Pancreas (tissue), 10 donors: ENCODE measurements at regions not wholly inside any gene's neighbourhood (a gene's known extent, or its start where the extent isn't known, plus 50 kb on each side); places are given as distances from the start of the nearest gene placed in this dataset.

ENCODE experiments used
- ATAC-seq, 4 donors: fragments of 200-7000 bp; cut with Tn5 transposase; one replicate each; pipeline versions ENCODE4 v1.8.0 to v1.9.1; 2020; ENCODE audit warnings: mild to moderate bottlenecking in 4 of 4, moderate library complexity in 4 of 4
- DNase-seq, 6 donors: peaks; one replicate each; pipeline ENCODE4 v3.0.0-alpha.2; 2020
- FAIRE-seq: peaks from 2 replicates; lab custom pipeline; 2012; peaks lifted over from hg19 to GRCh38; lab: Jason Lieb, UNC
- H3K27ac ChIP-seq, 4 donors: fragments of 200-600 bp; sonication (generic); 1 replicate in 3 of 4; 2 replicates in 1 of 4; pipeline versions ENCODE4 v1.5.0 to v1.8.0; 2020
- H3K27me3 ChIP-seq, 4 donors: fragments of 200-600 bp; one replicate each; pipeline ENCODE4 v1.8.0; 2021
- H3K36me3 ChIP-seq, 3 donors: fragments of 200-600 bp; sonication (generic) in 1 of 3; one replicate each; pipeline versions ENCODE4 v1.5.0 to v1.8.0; 2020 to 2021
- H3K4me1 ChIP-seq, 3 donors: fragments of 200-600 bp; one replicate each; pipeline ENCODE4 v1.8.0; 2021
- H3K4me3 ChIP-seq, 4 donors: fragments of 200-600 bp; sonication (generic) in 2 of 4; one replicate each; pipeline versions ENCODE4 v1.5.0 to v1.8.0; 2020 to 2021
- H3K9me3 ChIP-seq, 4 donors: fragments of 200-600 bp; one replicate each; pipeline ENCODE4 v1.8.0; 2021
- WGBS, 2 donors: extraction: QIAGEN DNeasy Blood & Tissue Kit; methylation state at CpG; one replicate each; pipeline ENCODE4 v1.1.7; 2013; 5-methylcytosine and 5-hydroxymethylcytosine counted together
- intact Hi-C, 3 donors: fragments of 100-400 bp; cut with DNase I; formaldehyde crosslinking; loops; one replicate each; pipeline versions ENCODE4 v1.11.1 to v1.14.2; 2022
- TF ChIP-seq, protein P1 (sequence below), 4 donors: fragments of 200-600 bp; sonication (generic) in 3 of 4; IDR thresholded peaks; one replicate each; pipeline versions ENCODE4 v1.5.0 to v1.8.0; 2021; ENCODE audit warnings: antibody characterized with exemption in 4 of 4
- donor health status: healthy with polysubstance abuse.
- donor health status: DM: no; HTN: no; CAD: no; lungs with moderate emphysema.
- donor health status: DM: no; HTN: no; CAD: no.
- donor health status: control.
- donor health status: control.
- donor health status: Bipolar disorder and iron deficiency.
- donor health status: DM: yes; HTN: yes; CAD: no.
- donor health status: DM: no; HTN: no; CAD: no.
- donor health status: DM: no; HTN: no; CAD: no.
- donor health status: DM: yes; HTN: yes; CAD: no.

DNA sequence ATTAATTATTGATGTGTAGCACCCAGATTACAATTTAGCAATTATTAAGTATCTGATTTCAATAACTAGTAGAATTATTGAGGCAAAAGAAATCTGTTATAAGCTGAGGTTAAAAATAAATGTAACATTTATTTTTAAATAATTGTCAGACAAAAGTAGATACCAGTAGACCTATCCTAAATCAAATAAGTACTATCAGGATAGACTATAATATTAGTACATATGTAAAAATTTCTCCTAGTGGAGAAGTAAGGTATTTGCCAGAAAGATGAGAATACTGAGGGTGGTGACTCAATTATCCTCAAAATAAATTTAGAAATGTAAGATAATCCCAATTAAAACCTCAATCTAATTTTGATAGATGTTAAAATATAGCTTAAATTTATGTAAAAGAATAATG is 377.8 kb upstream of the CHRM3 start:
- TF ChIP-seq, protein P1, sequence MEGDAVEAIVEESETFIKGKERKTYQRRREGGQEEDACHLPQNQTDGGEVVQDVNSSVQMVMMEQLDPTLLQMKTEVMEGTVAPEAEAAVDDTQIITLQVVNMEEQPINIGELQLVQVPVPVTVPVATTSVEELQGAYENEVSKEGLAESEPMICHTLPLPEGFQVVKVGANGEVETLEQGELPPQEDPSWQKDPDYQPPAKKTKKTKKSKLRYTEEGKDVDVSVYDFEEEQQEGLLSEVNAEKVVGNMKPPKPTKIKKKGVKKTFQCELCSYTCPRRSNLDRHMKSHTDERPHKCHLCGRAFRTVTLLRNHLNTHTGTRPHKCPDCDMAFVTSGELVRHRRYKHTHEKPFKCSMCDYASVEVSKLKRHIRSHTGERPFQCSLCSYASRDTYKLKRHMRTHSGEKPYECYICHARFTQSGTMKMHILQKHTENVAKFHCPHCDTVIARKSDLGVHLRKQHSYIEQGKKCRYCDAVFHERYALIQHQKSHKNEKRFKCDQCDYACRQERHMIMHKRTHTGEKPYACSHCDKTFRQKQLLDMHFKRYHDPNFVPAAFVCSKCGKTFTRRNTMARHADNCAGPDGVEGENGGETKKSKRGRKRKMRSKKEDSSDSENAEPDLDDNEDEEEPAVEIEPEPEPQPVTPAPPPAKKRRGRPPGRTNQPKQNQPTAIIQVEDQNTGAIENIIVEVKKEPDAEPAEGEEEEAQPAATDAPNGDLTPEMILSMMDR (IDR thresholded peaks at IDR 0.05), result no peak
- no peak overlapping the region for H3K27ac ChIP-seq
- no peak overlapping the region for H3K4me3 ChIP-seq
- H3K4me1 ChIP-seq, result no peaks in the 10 kb centered on the region
- FAIRE-seq (no peak), DNase-seq (no peak), ATAC-seq (no peak)
- intact Hi-C loops, result no loop called here
- no peaks in the 10 kb centered on the region for H3K36me3 ChIP-seq
- H3K9me3 ChIP-seq, result no peaks in the 10 kb centered on the region
- no peaks in the 10 kb centered on the region for H3K27me3 ChIP-seq

- no peak overlapping the region for H3K27ac ChIP-seq
- WGBS, 2 donors, result 24 to 28% methylated on average over 4 of the region's 4 CpGs
- H3K9me3 ChIP-seq, result no peaks in the 10 kb centered on the region
- no peaks in the 10 kb centered on the region for H3K36me3 ChIP-seq
- no peaks in the 10 kb centered on the region for H3K27me3 ChIP-seq
- H3K4me3 ChIP-seq, result no peak overlapping the region
- FAIRE-seq, result no peak
- intact Hi-C loops, result no loop called here
- H3K4me1 ChIP-seq, result no peaks in the 10 kb centered on the region
- ATAC-seq, result no peak
- TF ChIP-seq, protein P1 (IDR thresholded peaks at IDR 0.05), result no peak
- no peak for DNase-seq
These were observed 380.1 kb upstream of the CHRM3 start for GRCh38 chr1:239006276-239006675.

DNA sequence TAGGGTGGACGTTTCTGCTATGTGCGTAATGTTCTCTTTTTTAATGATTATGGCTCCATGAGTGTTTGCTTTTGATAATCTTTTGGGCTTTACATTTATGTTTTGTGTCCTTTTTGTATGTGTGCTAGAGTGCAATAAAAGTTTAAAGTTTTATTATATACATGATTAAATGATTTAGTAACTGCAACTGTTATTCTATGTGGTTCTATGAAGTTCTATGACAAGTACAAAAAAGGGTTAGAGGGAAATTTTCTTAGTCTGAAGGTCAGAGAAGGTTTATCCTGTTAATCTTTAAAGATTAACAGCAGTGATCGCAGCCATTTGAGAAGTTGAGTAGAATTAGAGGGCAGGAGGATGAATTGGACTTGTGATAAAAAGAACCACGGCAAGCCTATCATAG is 386.4 kb upstream of the CHRM3 start:
- Histone ChIP-seq H3K27me3 (no peaks in the 10 kb centered on the region), H3K9me3 (no peaks in the 10 kb centered on the region), H3K36me3 (no peaks in the 10 kb centered on the region), H3K4me3 (no peak overlapping the region), H3K27ac (no peak overlapping the region), H3K4me1 (no peaks in the 10 kb centered on the region)
- intact Hi-C loops, result no loop called here
- peak; percentile 39 for FAIRE-seq
- ATAC-seq, result no peak
- 41 to 46% methylated on average over 4 of the region's 4 CpGs for WGBS, 2 donors
- DNase-seq, result no peak
- TF ChIP-seq, protein P1 (IDR thresholded peaks at IDR 0.05), result no peak

DNA sequence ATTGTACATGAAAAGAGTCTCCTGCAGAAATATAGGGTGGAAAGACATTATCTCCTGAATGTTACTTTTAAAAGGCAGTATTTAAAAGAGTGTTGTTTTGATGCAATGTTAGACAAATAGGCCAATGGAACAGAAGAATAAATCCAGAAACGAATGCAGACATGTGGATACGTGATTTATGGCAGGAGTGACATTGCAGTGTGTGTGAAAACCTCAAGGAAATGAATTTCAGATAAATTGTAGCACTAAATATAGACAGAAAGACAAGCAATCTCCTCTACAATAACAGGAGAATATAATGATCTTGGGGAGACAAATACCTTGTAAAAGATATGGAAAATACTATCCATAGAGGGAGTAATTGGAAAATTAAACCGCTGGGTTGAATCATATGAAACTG is 387.8 kb upstream of the CHRM3 start:
- DNase-seq (no peak), ATAC-seq (no peak), FAIRE-seq (no peak)
- Histone ChIP-seq H3K4me3 (no peak overlapping the region), H3K9me3 (no peaks in the 10 kb centered on the region), H3K4me1 (no peaks in the 10 kb centered on the region), H3K36me3 (no peaks in the 10 kb centered on the region), H3K27ac (no peak overlapping the region), H3K27me3 (no peaks in the 10 kb centered on the region)
- WGBS, 2 donors, result 62 to 69% methylated on average over 3 of the region's 3 CpGs
- intact Hi-C loops, result no loop called here
- TF ChIP-seq, protein P1 (IDR thresholded peaks at IDR 0.05), result no peak

- TF ChIP-seq, protein P1 (IDR thresholded peaks at IDR 0.05), result no peak
- no peaks in the 10 kb centered on the region for H3K27me3 ChIP-seq
- no peak for DNase-seq
- no peaks in the 10 kb centered on the region for H3K9me3 ChIP-seq
- FAIRE-seq, result no peak
- intact Hi-C loops, result no loop called here
- no peak for ATAC-seq
- H3K36me3 ChIP-seq, result no peaks in the 10 kb centered on the region
- H3K4me3 ChIP-seq, result no peak overlapping the region
- no peaks in the 10 kb centered on the region for H3K4me1 ChIP-seq
- WGBS, 2 donors, result 67 to 72% methylated on average over 6 of the region's 6 CpGs
- H3K27ac ChIP-seq, result no peak overlapping the region
These were observed 394.4 kb upstream of the CHRM3 start for GRCh38 chr1:238991765-238992495.
